ENCODE measurements at regions not wholly inside any gene's neighbourhood (a gene's known extent, or its start where the extent isn't known, plus 50 kb on each side); places are given as distances from the start of the nearest gene placed in this dataset.

DNA sequence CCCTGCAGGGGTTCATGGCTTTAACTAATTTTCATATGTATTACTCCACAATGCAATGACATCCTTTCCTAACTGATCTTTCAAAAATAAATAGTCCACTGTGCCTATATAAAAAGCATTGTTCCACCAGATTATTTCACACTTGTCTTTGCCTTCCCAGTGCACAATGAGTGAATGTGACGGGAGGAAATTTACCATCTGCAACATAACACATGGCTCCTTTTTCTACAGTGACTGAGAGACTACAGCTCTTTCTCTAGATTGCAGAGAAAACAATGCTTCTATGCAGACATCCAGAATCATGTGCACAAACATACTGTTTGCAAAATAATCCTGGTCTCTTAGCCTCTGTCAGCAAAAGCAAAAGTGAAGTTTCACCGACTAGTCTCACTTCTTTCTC, 483.7 kb upstream of the PIK3R1 start:
- H4K20me1 ChIP-seq (ENCODE audit: insufficient read depth, low read length): no peaks in the 10 kb centered on the region
- H3K36me3 ChIP-seq (ENCODE audit: insufficient read depth, low read length): no peaks in the 10 kb centered on the region
- no peaks in the 10 kb centered on the region for H3K4me1 ChIP-seq (ENCODE audit: insufficient read depth, low read length)
- no peak overlapping the region for H3K4me2 ChIP-seq (ENCODE audit: low read length)
- no peak overlapping the region for H3K27ac ChIP-seq (ENCODE audit: low read depth, low read length)
- H3K9me3 ChIP-seq (ENCODE audit: insufficient read depth, low read depth, low read length): no peaks in the 10 kb centered on the region
- Mint-ChIP-seq H3K27ac (ENCODE audit: unreplicated experiment) (no peak overlapping the region), H3K4me1 (ENCODE audit: low read depth, unreplicated experiment) (no peaks in the 10 kb centered on the region), H3K27me3 (ENCODE audit: low read depth, unreplicated experiment) (no peaks in the 10 kb centered on the region), H3K36me3 (ENCODE audit: low read depth, unreplicated experiment) (peaks cover 4% of the 10 kb centered on the region), H3K4me3 (ENCODE audit: unreplicated experiment) (no peak overlapping the region), H3K9me3 (ENCODE audit: unreplicated experiment) (peaks cover 7% of the 10 kb centered on the region)
- DNase-seq (ENCODE audit: low read depth) (no peak), FAIRE-seq (no peak)
- H3K9ac ChIP-seq (ENCODE audit: low read length): no peak overlapping the region
- no peaks in the 10 kb centered on the region for H3K79me2 ChIP-seq (ENCODE audit: insufficient read depth, low read length)
- H3K27me3 ChIP-seq (ENCODE audit: insufficient read depth, low read length): no peaks in the 10 kb centered on the region
- no peak overlapping the region for H2AFZ ChIP-seq (ENCODE audit: low read depth, low read length)
- H3K4me3 ChIP-seq (ENCODE audit: insufficient read depth, low read depth, low read length): no peak overlapping the region
- no peak for TF ChIP-seq EZH2 (IDR thresholded peaks at IDR 0.05; ENCODE audit: insufficient read depth, low read length)
- TF ChIP-seq, protein P1, sequence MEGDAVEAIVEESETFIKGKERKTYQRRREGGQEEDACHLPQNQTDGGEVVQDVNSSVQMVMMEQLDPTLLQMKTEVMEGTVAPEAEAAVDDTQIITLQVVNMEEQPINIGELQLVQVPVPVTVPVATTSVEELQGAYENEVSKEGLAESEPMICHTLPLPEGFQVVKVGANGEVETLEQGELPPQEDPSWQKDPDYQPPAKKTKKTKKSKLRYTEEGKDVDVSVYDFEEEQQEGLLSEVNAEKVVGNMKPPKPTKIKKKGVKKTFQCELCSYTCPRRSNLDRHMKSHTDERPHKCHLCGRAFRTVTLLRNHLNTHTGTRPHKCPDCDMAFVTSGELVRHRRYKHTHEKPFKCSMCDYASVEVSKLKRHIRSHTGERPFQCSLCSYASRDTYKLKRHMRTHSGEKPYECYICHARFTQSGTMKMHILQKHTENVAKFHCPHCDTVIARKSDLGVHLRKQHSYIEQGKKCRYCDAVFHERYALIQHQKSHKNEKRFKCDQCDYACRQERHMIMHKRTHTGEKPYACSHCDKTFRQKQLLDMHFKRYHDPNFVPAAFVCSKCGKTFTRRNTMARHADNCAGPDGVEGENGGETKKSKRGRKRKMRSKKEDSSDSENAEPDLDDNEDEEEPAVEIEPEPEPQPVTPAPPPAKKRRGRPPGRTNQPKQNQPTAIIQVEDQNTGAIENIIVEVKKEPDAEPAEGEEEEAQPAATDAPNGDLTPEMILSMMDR (IDR thresholded peaks at IDR 0.05; ENCODE audit: insufficient read depth, low read depth, low read length): no peak

DNA sequence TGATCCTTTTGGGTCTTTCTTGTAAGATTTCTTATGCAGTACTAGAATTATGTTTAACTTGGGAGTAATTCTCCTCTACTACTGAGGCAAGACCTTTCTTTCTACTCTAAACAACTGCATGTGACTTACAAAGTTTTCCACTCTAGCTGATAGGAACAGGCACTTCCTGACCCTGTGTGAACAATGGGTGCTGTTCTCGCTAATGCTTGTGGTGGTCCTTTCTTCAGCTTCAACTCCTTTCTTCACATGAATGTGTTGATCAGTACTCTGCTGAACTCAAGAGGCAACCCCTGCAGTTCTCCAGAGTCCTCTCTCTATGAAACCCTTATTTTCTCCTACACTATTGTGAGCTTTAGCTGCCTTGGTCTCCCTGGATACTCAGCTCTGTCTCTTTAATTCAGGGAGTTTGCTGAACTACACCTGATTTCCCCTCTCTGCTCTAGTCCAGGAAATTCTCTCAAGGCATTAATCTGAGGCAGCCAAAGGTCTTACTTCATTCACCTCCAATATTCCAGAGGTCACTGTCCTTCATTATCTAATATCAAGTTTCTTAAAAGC, 484.6 kb upstream of the PIK3R1 start:
- no peak overlapping the region for H3K27ac ChIP-seq (ENCODE audit: low read depth, low read length)
- no peaks in the 10 kb centered on the region for H3K36me3 ChIP-seq (ENCODE audit: insufficient read depth, low read length)
- H3K27me3 ChIP-seq (ENCODE audit: insufficient read depth, low read length): no peaks in the 10 kb centered on the region
- Mint-ChIP-seq H3K27ac (ENCODE audit: unreplicated experiment) (no peak overlapping the region), H3K36me3 (ENCODE audit: low read depth, unreplicated experiment) (peaks cover 6% of the 10 kb centered on the region), H3K4me1 (ENCODE audit: low read depth, unreplicated experiment) (no peaks in the 10 kb centered on the region), H3K4me3 (ENCODE audit: unreplicated experiment) (no peak overlapping the region), H3K27me3 (ENCODE audit: low read depth, unreplicated experiment) (no peaks in the 10 kb centered on the region), H3K9me3 (ENCODE audit: unreplicated experiment) (peaks cover 7% of the 10 kb centered on the region)
- H3K9me3 ChIP-seq (ENCODE audit: insufficient read depth, low read depth, low read length): no peaks in the 10 kb centered on the region
- H2AFZ ChIP-seq (ENCODE audit: low read depth, low read length): no peak overlapping the region
- H4K20me1 ChIP-seq (ENCODE audit: insufficient read depth, low read length): no peaks in the 10 kb centered on the region
- no peak for TF ChIP-seq EZH2 (IDR thresholded peaks at IDR 0.05; ENCODE audit: insufficient read depth, low read length)
- TF ChIP-seq, protein P1 (IDR thresholded peaks at IDR 0.05; ENCODE audit: insufficient read depth, low read depth, low read length): no peak
- H3K9ac ChIP-seq (ENCODE audit: low read length): no peak overlapping the region
- H3K79me2 ChIP-seq (ENCODE audit: insufficient read depth, low read length): no peaks in the 10 kb centered on the region
- H3K4me1 ChIP-seq (ENCODE audit: insufficient read depth, low read length): no peaks in the 10 kb centered on the region
- DNase-seq (ENCODE audit: low read depth): no peak
- H3K4me2 ChIP-seq (ENCODE audit: low read length): no peak overlapping the region
- H3K4me3 ChIP-seq (ENCODE audit: insufficient read depth, low read depth, low read length): no peak overlapping the region
- FAIRE-seq: peak; percentile 17

DNA sequence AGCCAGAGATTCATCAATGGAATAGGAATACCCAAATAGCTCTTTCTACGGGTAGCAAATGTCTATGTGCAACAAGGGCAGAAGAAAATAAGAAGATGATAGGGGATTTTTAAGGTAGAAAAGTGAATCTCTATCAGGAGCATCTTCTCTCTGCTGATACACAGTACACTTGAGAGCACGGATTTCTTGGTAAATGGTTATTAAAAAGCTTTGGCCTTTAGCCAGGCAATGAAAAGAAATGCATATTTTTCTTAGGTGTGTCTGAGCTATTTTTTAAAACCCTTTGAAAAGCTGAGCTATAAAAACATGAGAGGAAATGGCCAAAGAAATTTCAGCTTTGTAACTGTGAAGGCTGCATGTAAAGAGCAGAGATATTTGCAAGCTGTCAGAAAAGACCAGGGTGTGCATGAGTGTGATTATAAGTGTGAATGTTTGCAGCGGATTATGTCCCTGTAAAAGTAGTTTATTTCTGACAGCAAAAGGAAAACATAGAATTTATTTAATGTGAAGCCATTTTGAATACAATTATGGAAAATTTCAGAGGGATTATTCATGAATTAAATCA, 487.1 kb upstream of the PIK3R1 start:
- Mint-ChIP-seq H3K9me3 (ENCODE audit: unreplicated experiment) (no peaks in the 10 kb centered on the region), H3K27ac (ENCODE audit: unreplicated experiment) (no peak overlapping the region), H3K4me3 (ENCODE audit: unreplicated experiment) (no peak overlapping the region), H3K27me3 (ENCODE audit: low read depth, unreplicated experiment) (no peaks in the 10 kb centered on the region), H3K36me3 (ENCODE audit: low read depth, unreplicated experiment) (peaks cover 2% of the 10 kb centered on the region), H3K4me1 (ENCODE audit: low read depth, unreplicated experiment) (no peaks in the 10 kb centered on the region)
- TF ChIP-seq, protein P1 (IDR thresholded peaks at IDR 0.05; ENCODE audit: insufficient read depth, low read depth, low read length): no peak
- TF ChIP-seq EZH2 (IDR thresholded peaks at IDR 0.05; ENCODE audit: insufficient read depth, low read length): no peak
- H3K79me2 ChIP-seq (ENCODE audit: insufficient read depth, low read length): no peaks in the 10 kb centered on the region
- H3K9me3 ChIP-seq (ENCODE audit: insufficient read depth, low read depth, low read length): no peaks in the 10 kb centered on the region
- H4K20me1 ChIP-seq (ENCODE audit: insufficient read depth, low read length): no peaks in the 10 kb centered on the region
- no peak overlapping the region for H3K9ac ChIP-seq (ENCODE audit: low read length)
- H3K27me3 ChIP-seq (ENCODE audit: insufficient read depth, low read length): no peaks in the 10 kb centered on the region
- no peaks in the 10 kb centered on the region for H3K4me1 ChIP-seq (ENCODE audit: insufficient read depth, low read length)
- no peak overlapping the region for H3K4me3 ChIP-seq (ENCODE audit: insufficient read depth, low read depth, low read length)
- no peak overlapping the region for H3K4me2 ChIP-seq (ENCODE audit: low read length)
- no peaks in the 10 kb centered on the region for H3K36me3 ChIP-seq (ENCODE audit: insufficient read depth, low read length)
- no peak overlapping the region for H3K27ac ChIP-seq (ENCODE audit: low read depth, low read length)
- no peak for DNase-seq (ENCODE audit: low read depth)
- FAIRE-seq: no peak
- no peak overlapping the region for H2AFZ ChIP-seq (ENCODE audit: low read depth, low read length)

All from astrocyte (in vitro differentiated cells and primary cell).